ENCODE measurements at regions not wholly inside any gene's neighbourhood (a gene's known extent, or its start where the extent isn't known, plus 50 kb on each side); places are given as distances from the start of the nearest gene placed in this dataset.
A peak's percentile ranks its signal among the peaks of the same experiment; 100 is the strongest.

- no peaks in the 10 kb centered on the region for H3K36me3 ChIP-seq
- intact Hi-C loops (cut with DNase I; ENCODE audit: low total_unique reads), result no loop called here
- H3K4me3 ChIP-seq, result no peak overlapping the region
- no peak for TF ChIP-seq CTCF (IDR thresholded peaks at IDR 0.05)
- no peak for DNase-seq
- H3K27ac ChIP-seq, result no peak overlapping the region
- no peaks in the 10 kb centered on the region for H3K9me3 ChIP-seq
- H3K4me1 ChIP-seq, result no peaks in the 10 kb centered on the region
- H3K27me3 ChIP-seq, result no peaks in the 10 kb centered on the region
These were observed 257.8 kb downstream of the ETV1 start for GRCh38 chr7:13731643-13732042.

DNA sequence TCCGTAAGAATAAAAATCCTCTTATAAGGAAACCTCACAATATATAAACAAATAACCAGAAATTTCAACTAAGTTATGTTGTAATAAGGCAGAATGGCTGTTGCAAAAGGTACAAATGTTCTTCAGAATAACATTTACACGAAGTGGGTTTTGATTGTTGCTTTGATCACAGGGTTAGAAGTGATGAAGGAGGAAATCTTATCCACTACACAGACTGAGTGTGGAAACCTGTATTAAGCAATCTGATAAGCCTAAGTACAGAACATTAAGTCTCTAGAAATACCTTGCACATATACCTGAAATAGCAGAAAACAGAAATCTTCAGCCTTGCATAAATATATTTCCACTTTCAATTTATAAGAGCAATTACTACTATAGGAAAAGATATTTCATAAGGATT is 251.9 kb downstream of the ETV1 start:
- no peak for DNase-seq
- no peaks in the 10 kb centered on the region for H3K36me3 ChIP-seq
- H3K9me3 ChIP-seq, result no peaks in the 10 kb centered on the region
- H3K27me3 ChIP-seq, result no peaks in the 10 kb centered on the region
- intact Hi-C loops (cut with DNase I; ENCODE audit: low total_unique reads), result no loop called here
- TF ChIP-seq CTCF (IDR thresholded peaks at IDR 0.05), result no peak
- no peak overlapping the region for H3K4me3 ChIP-seq
- H3K27ac ChIP-seq, result no peak overlapping the region
- H3K4me1 ChIP-seq, result no peaks in the 10 kb centered on the region

DNA sequence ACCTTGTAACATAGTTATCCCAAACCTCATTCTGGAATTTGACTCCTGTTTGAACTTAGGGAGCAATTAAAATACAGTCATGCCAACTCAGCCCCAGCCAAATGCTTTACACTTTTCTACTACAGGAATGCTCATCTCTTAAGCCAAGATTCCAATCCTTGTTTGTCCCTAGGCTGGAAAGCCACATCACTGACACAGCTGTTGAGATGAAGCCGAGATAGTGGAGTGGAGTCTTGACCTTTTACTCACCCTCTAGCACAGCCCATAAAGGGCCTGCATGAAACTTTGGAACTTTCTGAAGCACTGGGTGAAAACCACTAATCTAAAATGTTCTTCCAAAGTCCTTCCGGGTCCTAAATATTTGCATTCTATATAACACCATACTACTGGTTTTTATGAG is 247.3 kb downstream of the ETV1 start:
- DNase-seq, result no peak
- Histone ChIP-seq H3K27ac (no peak overlapping the region), H3K4me3 (no peak overlapping the region), H3K9me3 (no peaks in the 10 kb centered on the region), H3K27me3 (no peaks in the 10 kb centered on the region), H3K36me3 (no peaks in the 10 kb centered on the region), H3K4me1 (peaks cover 0 to 4% (median 0%) of the 10 kb centered on the region in 4 donors)
- TF ChIP-seq CTCF (IDR thresholded peaks at IDR 0.05), result no peak
- intact Hi-C loops (cut with DNase I; ENCODE audit: low total_unique reads), result no loop called here

DNA sequence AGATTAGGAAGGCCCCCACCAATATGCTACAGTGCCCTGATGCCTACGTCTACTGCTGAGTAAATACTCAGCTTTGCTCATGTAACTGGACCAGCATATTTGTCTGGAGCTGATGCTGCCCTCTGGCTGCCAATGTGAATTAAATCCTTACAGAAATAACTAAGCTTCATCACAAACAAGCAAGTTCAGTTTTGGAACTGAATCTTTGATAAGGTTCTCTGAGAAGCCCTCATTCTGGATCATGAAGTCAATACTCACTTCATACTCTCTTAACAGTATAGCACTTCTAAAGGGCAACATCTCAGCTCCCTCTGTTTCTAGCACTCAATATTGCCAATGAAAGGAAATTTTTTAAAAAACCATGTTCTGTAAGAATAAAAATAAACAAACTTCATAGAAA is 246.7 kb downstream of the ETV1 start:
- H3K4me1 ChIP-seq, result peaks cover 0 to 4% (median 0%) of the 10 kb centered on the region in 4 donors
- H3K4me3 ChIP-seq, result no peak overlapping the region
- no peaks in the 10 kb centered on the region for H3K9me3 ChIP-seq
- no peaks in the 10 kb centered on the region for H3K36me3 ChIP-seq
- no peak for DNase-seq
- H3K27ac ChIP-seq, result no peak overlapping the region
- intact Hi-C loops (cut with DNase I; ENCODE audit: low total_unique reads), result no loop called here
- peak; percentile 9 to 10 for TF ChIP-seq CTCF (IDR thresholded peaks at IDR 0.05)
- no peaks in the 10 kb centered on the region for H3K27me3 ChIP-seq

DNA sequence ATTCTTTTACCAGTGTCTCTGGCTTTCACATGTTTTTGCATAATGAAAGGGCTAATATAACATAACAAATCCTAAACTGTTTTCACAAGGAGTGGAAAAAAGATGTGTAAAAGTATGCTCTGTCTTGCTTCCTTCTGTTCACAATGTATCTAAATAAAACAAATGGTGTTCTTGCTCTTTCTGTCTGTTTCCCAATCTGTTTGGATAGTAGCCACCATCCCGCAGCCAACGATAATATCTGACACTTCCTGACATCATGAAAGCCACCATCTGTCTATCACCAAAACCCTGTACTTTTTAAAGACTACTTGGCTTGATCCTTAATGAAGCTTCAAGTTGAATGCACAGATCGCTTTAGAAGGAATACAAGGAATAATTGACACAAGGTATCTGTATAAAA is 246.2 kb downstream of the ETV1 start:
- no peaks in the 10 kb centered on the region for H3K9me3 ChIP-seq
- TF ChIP-seq CTCF (IDR thresholded peaks at IDR 0.05), result no peak
- no peak overlapping the region for H3K27ac ChIP-seq
- peaks cover 0 to 4% (median 0%) of the 10 kb centered on the region in 4 donors for H3K4me1 ChIP-seq
- H3K36me3 ChIP-seq, result no peaks in the 10 kb centered on the region
- DNase-seq, result no peak
- H3K4me3 ChIP-seq, result no peak overlapping the region
- H3K27me3 ChIP-seq, result no peaks in the 10 kb centered on the region
- intact Hi-C loops (cut with DNase I; ENCODE audit: low total_unique reads), result no loop called here

DNA sequence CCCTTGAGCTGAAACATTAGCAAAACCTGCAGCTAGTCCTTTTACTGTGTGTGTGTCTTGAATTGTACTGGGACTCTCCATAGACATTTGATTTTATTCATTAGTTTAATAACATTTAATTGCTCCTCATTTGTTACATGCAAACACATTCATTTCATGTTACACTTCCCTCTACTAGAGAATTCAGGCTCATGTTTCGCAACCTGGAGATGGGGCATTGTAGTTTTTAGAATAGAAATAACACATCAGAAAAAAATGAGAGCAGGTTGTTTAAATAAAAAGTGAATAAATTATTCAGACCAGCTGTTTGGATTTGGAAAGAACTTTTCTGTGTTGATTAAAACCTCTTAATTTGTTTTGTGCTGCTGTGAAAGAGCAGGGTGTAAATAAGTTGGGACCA is 243.9 kb downstream of the ETV1 start:
- intact Hi-C loops (cut with DNase I; ENCODE audit: low total_unique reads), result no loop called here
- H3K4me1 ChIP-seq, result peaks cover 0 to 4% (median 0%) of the 10 kb centered on the region in 4 donors
- no peak for TF ChIP-seq CTCF (IDR thresholded peaks at IDR 0.05)
- no peaks in the 10 kb centered on the region for H3K27me3 ChIP-seq
- no peaks in the 10 kb centered on the region for H3K36me3 ChIP-seq
- no peaks in the 10 kb centered on the region for H3K9me3 ChIP-seq
- no peak overlapping the region for H3K27ac ChIP-seq
- H3K4me3 ChIP-seq, result no peak overlapping the region
- no peak for DNase-seq
